ENCODE measurements at regions not wholly inside any gene's neighbourhood (a gene's known extent, or its start where the extent isn't known, plus 50 kb on each side); places are given as distances from the start of the nearest gene placed in this dataset.

DNA sequence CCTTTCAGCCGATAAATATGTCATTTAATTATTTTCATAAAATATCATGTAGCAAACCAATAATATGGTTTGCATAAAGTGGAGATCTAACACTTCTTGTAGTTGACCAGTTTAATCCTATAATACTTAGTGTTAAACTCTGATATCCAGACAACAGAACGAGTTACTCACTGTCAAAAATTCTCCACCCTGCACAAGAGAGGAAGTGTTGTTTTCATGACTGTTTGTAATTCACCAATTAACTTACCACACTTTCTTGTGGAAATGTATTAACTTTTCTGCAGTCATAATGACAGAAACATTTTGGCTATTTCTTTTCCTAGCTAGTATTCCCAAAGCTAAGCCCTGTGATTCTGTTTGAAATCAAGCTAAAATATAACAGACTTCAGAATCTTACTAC is 555.3 kb upstream of the FTMT start:
- DNase-seq (ENCODE audit: extremely low read depth, low read depth, low spot score) = no peak

DNA sequence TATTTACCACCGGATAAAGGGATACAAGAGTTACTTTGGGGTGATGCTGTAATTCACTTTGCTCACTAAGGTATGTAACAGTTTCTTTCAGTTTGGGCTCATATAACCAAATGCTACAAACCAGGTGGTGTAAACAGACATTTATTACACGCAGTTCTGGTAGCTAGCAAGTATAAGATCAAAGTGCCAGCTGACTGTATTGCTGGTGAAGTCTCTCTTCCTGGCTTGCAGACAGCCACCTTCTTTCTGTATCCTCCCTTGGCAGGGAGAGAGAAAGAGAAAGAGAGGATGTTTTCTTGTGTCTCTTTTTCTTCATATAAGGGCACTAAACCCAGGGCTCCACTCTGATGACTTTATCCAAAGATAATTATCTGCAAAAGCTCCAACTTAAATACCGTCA is 552.5 kb upstream of the FTMT start:
- DNase-seq (ENCODE audit: extremely low read depth, low read depth, low spot score) = no peak

DNA sequence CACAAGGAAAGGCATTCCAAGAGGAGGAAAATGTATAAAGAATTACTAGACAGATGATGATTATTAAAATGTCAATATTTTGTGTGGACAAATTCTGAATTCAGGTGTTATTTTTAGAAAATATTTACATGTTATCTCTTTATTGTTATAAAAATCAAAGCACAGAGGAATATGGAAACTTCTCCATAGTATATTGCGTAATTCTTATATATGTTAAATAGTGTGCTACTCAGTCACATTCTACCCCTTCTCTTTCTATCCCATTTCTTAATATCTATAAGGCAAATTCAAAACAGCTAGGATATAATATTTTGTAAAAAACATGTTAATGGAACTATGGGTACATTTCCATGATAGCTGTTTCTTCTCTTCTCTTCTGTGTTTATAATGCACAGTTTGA is 546.8 kb upstream of the FTMT start:
- DNase-seq (ENCODE audit: extremely low read depth, low read depth, low spot score) = no peak

DNA sequence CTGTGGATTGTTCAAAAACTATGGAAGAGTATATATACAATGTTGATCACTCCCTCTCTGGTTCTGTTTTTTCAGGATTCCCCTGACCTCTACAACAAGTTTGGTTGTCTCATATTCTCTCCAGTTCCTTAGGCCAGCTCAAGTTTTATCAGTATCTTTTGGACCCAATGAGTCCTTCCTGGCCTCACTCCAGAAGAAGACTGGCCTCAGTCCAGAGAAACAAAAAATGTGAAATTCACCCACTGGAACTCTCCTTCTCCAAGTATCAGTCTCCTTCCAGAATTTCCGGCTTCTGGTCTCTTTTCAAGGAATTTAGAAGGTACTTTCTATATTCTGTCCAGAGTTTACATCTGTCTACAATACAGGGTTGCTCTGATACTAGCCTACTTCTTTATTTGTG is 537.8 kb upstream of the FTMT start:
- no peak for DNase-seq (ENCODE audit: extremely low read depth, low read depth, low spot score)

DNA sequence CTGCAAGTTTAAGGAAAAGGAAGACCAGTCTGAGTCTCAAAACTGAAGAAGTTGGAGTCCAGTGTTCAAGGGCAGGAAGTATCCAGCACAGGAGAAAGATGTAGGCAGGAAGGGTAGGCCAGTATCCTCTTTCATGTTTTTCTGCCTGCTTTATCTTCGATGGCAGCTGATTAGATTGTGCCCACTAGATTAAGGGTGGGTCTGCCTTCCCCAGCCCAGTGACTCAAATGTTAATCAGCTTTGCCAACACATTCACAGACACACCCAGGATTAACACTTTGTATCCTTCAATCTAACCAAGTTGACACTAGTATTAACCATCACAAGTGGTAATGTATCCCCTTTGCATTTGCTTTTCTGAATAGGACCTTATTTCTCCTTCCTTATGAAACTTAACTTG is 535.9 kb upstream of the FTMT start:
- DNase-seq (ENCODE audit: extremely low read depth, low read depth, low spot score) = no peak

DNA sequence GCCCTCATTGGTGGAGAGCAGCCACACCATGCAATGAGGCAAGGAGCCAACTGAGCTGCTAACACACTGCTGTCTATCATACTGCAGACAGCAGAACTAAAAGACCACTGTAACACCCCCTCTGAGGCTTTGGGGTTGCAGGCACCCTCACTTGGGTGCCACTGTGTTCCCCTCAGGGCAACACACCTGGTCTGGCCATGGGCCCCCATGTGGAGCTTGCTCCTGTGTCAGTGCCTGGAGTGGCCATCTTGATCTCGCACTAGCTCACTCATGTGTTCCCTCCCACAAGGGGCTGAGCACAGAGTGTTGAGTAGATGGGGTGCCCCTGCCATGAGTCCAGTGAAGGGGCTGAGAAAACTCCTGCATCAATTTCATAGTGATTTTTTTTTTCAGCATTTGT is 532.4 kb upstream of the FTMT start:
- no peak for DNase-seq (ENCODE audit: extremely low read depth, low read depth, low spot score)

DNA sequence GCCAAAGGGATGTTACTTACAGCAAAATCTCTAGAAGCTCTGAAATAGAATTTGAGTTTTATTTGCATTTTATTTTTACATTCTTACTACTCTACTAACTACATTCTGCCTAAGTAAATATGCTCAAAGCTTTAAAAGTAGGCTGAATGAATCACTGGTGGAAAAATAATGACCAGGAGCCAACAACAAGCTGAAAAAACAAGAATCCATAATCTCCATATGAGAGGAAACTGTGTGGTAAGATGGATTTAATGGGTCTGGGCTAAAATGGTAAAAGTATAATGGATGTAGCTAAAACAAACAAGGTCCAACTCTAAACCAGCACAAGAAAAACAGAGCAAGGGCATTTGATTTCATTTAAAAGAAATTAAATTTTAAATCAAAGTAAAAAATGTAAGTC is 525.8 kb upstream of the FTMT start:
- no peak for DNase-seq (ENCODE audit: extremely low read depth, low read depth, low spot score)

DNA sequence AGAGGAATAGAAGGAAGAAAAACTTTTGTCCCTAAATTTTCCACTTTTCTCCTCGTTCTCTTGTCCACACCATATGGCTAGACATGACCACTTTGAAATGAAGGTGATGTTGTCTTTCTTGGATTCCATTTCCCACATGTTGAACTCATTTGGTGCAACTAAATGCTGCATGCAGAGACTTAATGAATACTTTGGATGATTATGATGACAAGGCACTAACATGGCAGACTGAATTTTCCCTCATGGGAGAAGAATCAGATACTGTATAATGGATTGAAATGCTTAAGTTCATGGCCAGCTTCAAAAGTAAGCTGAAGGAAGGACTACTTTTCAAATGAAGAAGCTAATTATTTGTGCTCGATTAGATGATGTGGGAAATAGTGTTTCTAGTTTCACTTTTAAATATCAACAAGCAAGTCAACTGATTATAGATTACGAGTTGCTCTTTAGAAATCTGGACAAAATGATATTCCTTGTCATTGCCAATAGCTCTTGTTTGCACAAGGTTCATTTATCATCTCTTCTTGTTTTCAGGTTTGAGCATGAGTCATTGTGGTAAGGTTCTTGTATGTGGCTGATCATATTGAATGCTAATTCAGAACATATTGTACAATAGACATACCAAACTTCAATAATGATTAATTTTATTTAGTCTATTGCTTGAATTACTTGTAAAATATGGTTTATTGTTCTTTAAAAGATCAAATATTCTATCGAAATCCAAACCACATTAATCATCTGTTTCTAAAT is 501.3 kb upstream of the FTMT start:
- DNase-seq (ENCODE audit: extremely low read depth, low read depth, low spot score) = no peak

DNA sequence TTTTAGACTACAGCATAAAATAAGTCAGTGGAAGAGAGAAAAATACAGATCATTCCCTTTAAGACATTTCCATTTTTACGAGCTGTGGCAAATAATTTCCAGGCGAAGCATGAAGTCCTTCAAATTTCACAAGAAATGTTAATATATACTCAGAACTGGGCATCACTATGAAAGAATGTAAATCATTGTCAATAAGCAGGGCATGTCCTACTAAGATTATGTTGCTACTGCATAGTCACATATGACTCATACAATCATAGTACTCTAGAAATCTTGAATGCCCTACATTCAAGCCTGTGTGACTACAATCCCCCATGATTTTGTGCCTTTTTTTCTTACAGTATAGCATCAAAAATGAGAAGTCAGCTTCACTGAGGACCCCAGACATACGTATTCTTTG is 485.2 kb upstream of the FTMT start:
- DNase-seq (ENCODE audit: extremely low read depth, low read depth, low spot score) = no peak

DNA sequence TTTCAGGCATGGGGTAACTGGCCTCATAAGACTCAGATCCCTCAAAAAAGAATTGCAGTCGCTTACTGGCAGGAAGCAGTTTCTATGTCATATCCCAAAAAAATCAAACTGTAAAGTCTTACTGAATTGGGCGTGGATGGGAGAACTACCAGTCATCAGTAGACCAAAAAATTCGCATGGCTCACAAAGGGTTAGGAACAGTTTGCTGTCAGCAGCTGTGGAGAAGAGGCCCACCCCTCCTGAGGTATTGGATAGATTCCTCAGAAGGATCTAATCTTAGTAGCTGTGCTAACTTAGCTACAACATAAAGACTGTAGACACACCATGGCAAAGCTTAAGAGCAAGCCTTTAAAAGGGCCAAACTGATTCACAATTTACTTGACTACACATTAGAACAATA is 478.3 kb upstream of the FTMT start:
- DNase-seq (ENCODE audit: extremely low read depth, low read depth, low spot score) = no peak

DNA sequence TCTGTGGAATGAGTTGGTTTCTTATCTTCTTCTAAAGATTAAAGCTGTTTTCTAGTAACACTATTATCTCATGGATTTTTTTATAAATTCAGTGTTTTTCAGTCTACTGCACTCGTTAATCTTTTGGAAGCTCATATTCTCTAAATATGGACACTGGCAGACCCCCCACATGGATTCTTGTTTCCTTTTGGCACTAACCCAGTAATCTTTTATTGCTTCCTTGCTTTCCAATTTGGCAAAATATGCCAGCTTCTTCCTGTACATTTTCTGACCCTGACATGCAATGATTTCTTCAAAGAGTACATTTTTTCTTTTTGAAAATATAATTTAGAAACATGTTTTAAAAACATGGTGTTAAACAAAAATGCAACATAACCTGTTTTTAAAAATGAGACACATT is 474.2 kb upstream of the FTMT start:
- DNase-seq (ENCODE audit: extremely low read depth, low read depth, low spot score) = no peak

DNA sequence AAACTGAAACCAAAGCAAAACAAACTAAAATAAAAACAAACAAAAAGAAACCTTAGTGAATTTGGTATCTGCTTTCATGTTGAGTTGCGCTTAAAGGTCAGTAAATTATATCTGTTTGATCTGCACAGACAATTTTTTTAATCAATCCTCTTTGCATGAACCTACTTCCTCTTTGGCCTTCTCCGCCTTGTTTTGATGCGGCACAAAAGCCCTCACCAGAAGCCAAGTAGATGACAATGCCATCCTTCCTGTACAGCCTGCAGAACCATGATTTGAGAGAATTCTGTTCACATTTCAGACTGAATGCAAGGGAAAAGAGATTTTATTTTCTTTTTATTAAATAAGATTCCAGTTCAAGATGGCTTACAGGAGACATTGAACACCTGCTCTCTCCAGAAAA is 473.6 kb upstream of the FTMT start:
- DNase-seq (ENCODE audit: extremely low read depth, low read depth, low spot score) = no peak

DNA sequence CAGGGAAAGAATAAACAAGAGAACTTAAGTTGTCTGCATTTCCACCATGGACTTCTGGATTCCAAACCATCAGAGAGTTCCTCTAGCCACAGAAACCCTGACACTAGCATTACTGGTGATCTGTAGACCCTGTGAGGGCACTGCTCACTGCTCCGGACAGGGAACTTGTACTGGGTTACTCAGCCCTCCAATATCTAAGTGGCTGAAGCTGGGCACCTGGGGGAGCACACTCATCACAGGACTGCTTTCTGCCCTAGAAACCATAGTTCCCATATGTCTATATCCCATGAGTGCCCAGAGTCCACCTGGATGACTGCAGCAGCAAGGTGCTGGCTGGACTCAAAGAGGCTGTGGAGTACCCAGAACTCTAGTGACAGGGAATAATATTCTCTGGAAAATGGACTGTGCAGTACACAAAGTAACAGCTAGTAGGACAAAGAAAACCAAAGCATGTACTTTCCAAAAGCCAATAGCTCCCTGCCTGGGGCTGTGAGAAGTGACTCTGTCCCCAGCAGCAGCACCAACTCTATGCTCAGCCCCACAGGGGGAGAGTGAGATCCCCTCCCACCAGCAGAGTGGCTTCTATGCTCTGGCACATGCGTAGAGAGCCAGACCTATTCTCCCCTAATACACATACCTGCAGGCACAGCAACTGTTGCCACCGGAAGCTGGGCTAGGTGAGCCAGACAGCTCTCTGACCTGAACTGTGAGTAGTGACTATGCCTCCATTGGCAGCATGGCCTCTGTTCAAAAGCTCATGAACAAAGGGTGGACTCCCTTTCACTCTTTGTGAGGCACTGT is 472.9 kb upstream of the FTMT start:
- DNase-seq (ENCODE audit: extremely low read depth, low read depth, low spot score) = no peak

DNA sequence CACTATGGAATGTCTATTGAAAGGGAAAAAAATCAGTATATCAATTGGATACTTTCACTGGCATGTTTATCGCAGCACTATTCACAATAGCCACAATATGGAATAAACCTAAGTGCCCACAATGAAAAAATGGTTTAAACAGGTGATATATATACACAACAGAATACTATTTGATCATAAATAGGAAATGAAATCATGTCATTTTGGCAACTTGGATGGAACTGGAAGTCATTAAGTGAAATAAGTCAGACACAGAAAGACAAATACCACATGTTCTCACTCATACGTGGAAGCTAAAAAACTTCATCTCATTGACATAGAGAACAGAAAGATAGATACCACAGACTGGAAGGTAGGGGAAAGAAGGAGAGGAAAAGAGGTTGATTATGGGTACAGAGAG is 471.6 kb upstream of the FTMT start:
- DNase-seq (ENCODE audit: extremely low read depth, low read depth, low spot score) = no peak

DNA sequence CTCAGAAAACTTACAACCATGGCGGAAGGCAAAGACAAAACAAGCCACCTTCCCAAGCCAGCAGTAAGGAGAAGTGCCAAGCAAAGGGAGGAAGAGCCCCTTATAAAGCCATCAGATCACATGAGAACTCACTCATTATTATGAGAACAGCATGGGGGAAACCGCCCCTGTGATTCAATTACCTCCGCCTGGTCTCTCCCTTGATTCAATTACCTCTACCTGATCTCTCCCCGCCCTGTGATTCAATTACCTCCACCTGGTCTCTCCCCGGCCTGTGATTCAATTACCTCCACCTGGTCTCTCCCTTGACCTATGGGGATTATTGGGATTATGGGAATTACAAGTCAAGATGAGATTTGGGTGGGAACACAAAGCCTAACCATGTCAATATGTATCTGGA is 467.3 kb upstream of the FTMT start:
- no peak for DNase-seq (ENCODE audit: extremely low read depth, low read depth, low spot score)

DNA sequence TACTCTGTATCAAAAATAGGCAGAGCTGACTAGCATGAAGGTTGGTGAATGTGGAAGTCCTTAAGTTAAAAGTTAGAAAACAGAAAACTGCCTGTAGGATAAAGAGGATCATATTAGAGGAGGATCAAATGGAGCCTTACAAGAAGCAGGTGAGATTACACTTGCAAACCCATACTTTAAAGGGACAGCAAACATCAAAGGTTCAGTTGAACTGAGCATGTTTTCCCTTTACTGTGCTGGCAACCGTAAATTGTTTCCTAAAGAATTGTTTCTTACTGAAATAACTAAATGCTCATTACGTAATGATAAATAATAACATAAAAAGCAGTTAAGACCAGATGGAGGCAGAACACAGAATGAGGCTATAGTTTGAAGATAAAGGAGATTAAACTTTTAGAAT is 465.3 kb upstream of the FTMT start:
- DNase-seq (ENCODE audit: extremely low read depth, low read depth, low spot score) = no peak

DNA sequence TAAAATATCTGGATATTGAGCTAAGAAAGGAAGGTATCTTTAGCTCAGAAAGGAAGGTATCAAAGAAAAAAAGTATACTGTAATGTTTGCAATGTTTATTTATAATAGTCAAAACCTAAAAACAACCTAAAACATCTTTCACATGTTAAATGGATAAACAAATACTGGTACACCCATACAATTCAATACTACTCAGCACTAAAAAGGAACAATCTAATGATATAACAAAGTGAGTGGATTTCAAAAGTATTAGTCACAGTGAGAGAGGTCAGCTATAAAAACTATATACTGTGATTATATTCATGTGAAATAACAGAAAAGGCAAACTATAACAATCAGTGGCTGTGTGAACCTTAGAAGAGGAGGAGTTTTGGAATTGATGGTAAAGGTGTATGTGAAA is 455.0 kb upstream of the FTMT start:
- no peak for DNase-seq (ENCODE audit: extremely low read depth, low read depth, low spot score)

DNA sequence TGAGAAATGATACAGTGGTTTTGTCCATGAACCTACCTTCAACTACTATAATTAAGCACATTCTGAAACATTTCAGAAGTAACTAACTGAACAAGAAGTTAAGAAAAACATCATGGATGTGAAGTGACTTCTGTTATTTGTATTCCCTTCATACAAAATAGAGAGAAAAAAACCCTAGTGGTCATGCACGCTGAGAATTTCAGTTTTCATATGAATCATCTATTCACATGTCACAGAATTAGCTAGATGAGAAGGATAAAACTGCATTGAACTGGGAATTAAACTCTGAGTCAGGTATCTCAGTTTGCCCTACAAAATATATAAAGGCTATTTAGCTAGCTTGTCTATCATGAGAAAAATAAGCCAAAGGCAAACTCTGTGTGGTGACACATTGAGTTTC is 451.8 kb upstream of the FTMT start:
- DNase-seq (ENCODE audit: extremely low read depth, low read depth, low spot score) = no peak

DNA sequence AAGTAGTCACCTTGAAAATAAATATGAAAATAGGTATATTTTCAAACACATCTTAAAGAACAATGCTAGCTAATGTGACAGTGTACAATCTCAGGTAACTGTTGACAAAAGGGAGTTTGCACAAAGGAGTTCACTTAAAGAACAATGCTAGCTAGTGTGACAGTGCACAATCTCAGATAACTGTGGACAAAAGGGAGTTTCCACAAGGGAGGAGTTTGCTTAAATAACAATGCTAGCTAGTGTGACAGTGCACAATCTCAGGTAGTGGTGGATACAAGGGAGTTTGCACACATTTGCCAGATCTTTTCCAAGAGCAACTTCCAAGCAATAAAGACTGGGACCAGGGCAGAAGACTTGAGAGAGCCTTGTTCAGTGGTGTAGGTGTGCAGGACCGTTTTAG is 442.9 kb upstream of the FTMT start:
- DNase-seq (ENCODE audit: extremely low read depth, low read depth, low spot score) = no peak

DNA sequence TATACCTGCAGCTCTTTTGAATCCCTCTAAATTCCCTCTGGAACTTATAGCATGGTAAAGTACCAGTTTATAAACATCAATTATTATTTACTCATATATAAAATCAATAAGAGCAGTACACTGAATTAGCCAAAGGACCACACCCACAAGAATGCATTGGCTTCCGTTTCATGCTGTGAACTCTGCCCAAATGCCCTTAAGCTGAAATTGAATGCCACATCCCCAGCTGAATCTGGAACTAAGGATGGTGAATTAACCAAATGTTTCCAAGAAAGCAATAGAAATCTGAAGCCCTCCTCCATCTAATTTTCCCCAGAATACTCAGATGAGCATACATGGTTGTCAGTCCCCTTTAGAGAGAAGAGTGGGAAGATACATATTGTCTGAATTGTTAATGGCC is 436.4 kb upstream of the FTMT start:
- no peak for DNase-seq (ENCODE audit: extremely low read depth, low read depth, low spot score)

DNA sequence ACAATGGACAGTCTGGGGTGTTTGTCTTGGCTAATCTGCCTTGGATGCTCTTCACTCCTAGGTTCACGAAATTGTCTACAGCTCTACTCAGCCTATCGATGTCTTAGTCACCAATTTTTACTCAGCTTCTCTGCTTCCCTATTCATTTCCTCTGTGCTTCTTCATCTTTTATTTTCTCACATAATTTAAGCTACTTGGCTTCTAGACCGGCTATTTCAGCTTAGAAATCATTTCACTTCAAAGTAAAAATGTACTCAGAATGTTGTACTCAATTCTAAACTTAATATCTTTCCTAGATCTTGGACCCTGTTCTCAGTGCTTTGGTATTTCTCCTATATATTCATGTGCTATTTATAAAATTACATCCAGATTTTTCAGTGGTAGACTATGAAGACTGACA is 430.0 kb upstream of the FTMT start:
- no peak for DNase-seq (ENCODE audit: extremely low read depth, low read depth, low spot score)

DNA sequence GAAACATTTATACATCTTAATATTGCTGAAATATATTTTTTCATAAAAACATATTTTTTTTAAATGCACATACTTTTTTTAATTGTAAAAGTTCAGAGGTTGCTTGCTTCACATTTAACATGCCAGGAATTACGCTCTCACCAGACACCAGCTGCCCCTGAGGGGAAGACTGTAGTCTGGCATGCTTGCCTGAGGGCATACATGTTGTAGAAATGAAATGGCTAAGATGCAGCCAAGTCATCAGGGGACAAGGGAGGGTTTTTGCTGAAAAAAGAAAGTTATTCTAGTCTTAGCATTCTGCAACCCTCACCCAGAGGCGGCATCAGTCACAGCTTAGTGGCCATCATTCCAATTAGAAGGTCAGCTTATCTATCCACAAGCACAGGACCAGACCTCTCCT is 426.7 kb upstream of the FTMT start:
- DNase-seq (ENCODE audit: extremely low read depth, low read depth, low spot score) = no peak

DNA sequence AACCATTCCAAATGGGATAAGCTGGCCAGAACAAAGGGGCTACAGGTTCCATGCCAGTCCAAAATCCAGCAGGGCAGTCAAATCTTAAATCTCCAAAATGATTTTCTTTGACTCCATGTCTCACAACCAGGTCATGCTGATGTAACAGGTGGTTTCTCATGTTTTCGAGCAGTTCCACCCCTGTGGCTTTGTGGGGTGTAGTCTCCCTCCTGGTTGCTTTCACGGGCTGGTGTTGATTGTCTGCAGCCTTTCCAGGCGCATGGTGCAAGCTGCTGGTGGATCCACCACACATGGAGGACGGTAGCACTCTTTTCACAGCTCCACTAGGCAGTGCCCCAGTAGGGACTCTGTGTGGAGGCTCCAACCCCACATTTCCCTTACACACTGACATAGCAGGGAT is 425.5 kb upstream of the FTMT start:
- no peak for DNase-seq (ENCODE audit: extremely low read depth, low read depth, low spot score)

All from glomerular endothelial cell (primary cell).